ENCODE measurements at regions not wholly inside any gene's neighbourhood (a gene's known extent, or its start where the extent isn't known, plus 50 kb on each side); places are given as distances from the start of the nearest gene placed in this dataset.

GRCh38 chr18:34159691-34160185 lies 65.0 kb downstream of the NOL4 start:
- DNase-seq = no peak

- no peak for DNase-seq
Observed at GRCh38 chr18:34158881-34159690, 65.6 kb downstream of the NOL4 start.

- DNase-seq = no peak
Observed at GRCh38 chr18:34153711-34154110, 71.0 kb downstream of the NOL4 start.

GRCh38 chr18:34131006-34131405 lies 93.7 kb downstream of the NOL4 start:
- no peak for DNase-seq

GRCh38 chr18:34128436-34128835 lies 96.3 kb downstream of the NOL4 start:
- DNase-seq = no peak

- no peak for DNase-seq
Observed at GRCh38 chr18:34126121-34126520, 98.6 kb downstream of the NOL4 start.

- no peak for DNase-seq
Observed at GRCh38 chr18:34122724-34123334, 101.9 kb downstream of the NOL4 start.

GRCh38 chr18:34121200-34121721 lies 103.5 kb downstream of the NOL4 start:
- DNase-seq = no peak

- DNase-seq = no peak
Observed at GRCh38 chr18:34120294-34120693, 104.4 kb downstream of the NOL4 start.

GRCh38 chr18:34117319-34117718 lies 107.4 kb downstream of the NOL4 start:
- no peak for DNase-seq

GRCh38 chr18:34115409-34116081 lies 109.2 kb downstream of the NOL4 start:
- no peak for DNase-seq

- DNase-seq = no peak
Observed at GRCh38 chr18:34114996-34115395, 109.7 kb downstream of the NOL4 start.

GRCh38 chr18:34108206-34108605 lies 116.5 kb downstream of the NOL4 start:
- no peak for DNase-seq

- DNase-seq = no peak
Observed at GRCh38 chr18:34098109-34098508, 126.6 kb downstream of the NOL4 start.

- DNase-seq = no peak
Observed at GRCh38 chr18:34097312-34097711, 127.4 kb downstream of the NOL4 start.

GRCh38 chr18:34094148-34094547 lies 130.6 kb downstream of the NOL4 start:
- no peak for DNase-seq

GRCh38 chr18:34092796-34093195 lies 131.9 kb downstream of the NOL4 start:
- DNase-seq = no peak

GRCh38 chr18:34086370-34086769 lies 138.3 kb downstream of the NOL4 start:
- DNase-seq = no peak

- DNase-seq = no peak
Observed at GRCh38 chr18:34085140-34085739, 139.5 kb downstream of the NOL4 start.

GRCh38 chr18:34084635-34085034 lies 140.1 kb downstream of the NOL4 start:
- DNase-seq = no peak

- DNase-seq = peak; percentile 1
Observed at GRCh38 chr18:34083910-34084535, 140.7 kb downstream of the NOL4 start.

- no peak for DNase-seq
Observed at GRCh38 chr18:34077599-34077998, 147.1 kb downstream of the NOL4 start.

All from CD4-positive, alpha-beta T cell treated with Interleukin-17A for 4 hours (primary cell).